K562 (cell line): ENCODE measurements at regions not wholly inside any gene's neighbourhood (a gene's known extent, or its start where the extent isn't known, plus 50 kb on each side); places are given as distances from the start of the nearest gene placed in this dataset.

Experiments
- ATAC-seq: fragments of 200-7000 bp; cut with Tn5 transposase; 3 replicates; pipeline ENCODE4 v1.9.1; 2020; ENCODE audit warnings: moderate library complexity
- BruUV-seq: library from RNA; stranded (reverse); fragments of 400-500 nt; replicated peaks from 2 replicates; lab custom pipeline; 2021; lab: Mats Ljungman, UMichigan
- CTCF ChIA-PET: fragments of 300-600 bp; formaldehyde crosslinking; extraction: SDS; loops from one replicate; lab custom pipeline; 2021; ENCODE audit warnings: low intra/inter-chr PET ratio; lab: Yijun Ruan, JAX
- POLR2A ChIA-PET: fragments of 300-600, 350-650 bp; sonication (Branson Sonifier 250); formaldehyde crosslinking; extraction: SDS; loops from one replicate; lab custom pipeline; 2021; ENCODE audit warnings: antibody characterized with exemption, inconsistent platforms; lab: Yijun Ruan, JAX
- DNase-seq, 4 experiments: peaks; one replicate each; pipeline versions ENCODE4 v3.0.0 to v3.0.0-alpha.2; 2011 to 2018; ENCODE audit warnings: low spot score in 3 of 4, mixed read lengths in 3 of 4; ENCODE audit errors: extremely low read depth in 1 of 4
- FAIRE-seq: peaks from 2 replicates; lab custom pipeline; 2011; peaks lifted over from hg19 to GRCh38; lab: Jason Lieb, UNC
- H2AFZ ChIP-seq: 2 replicates; pipeline ENCODE4 v1.6.0; 2011; ENCODE audit warnings: low read depth, low read length, control low read depth, inconsistent platforms
- H3K27ac ChIP-seq: fragments of 200-600 bp; 3 replicates; pipeline ENCODE4 v1.8.0; 2011; ENCODE audit warnings: low read depth, mild to moderate bottlenecking, control low read depth, inconsistent platforms, low read length, moderate library complexity, mixed read lengths; ENCODE audit errors: extremely low read depth
- H3K27me3 ChIP-seq, 2 experiments: fragments of 300-600 bp in 1 of 2; 2 replicates in 1 of 2; 3 replicates in 1 of 2; pipeline versions ENCODE4 v1.6.0 to v1.8.0; 2011; ENCODE audit warnings: inconsistent platforms in 2 of 2, low read length in 2 of 2, mild to moderate bottlenecking in 1 of 2, mixed read lengths in 1 of 2, moderate library complexity in 1 of 2; ENCODE audit not compliant: control insufficient read depth in 2 of 2, insufficient read depth in 2 of 2
- H3K36me3 ChIP-seq: fragments of 300-600 bp; 3 replicates; pipeline ENCODE4 v1.8.0; 2011; ENCODE audit warnings: mild to moderate bottlenecking, low read length, inconsistent platforms; ENCODE audit not compliant: control insufficient read depth, insufficient read depth
- H3K4me1 ChIP-seq, 2 experiments: fragments of 200-600 bp in 1 of 2; replicated peaks in 1 of 2; 2 replicates in 1 of 2; 3 replicates in 1 of 2; pipeline versions ENCODE4 v1.5.1 to v1.8.0; 2011; ENCODE audit warnings: inconsistent platforms in 2 of 2, low read length in 2 of 2, mild to moderate bottlenecking in 1 of 2, mixed read lengths in 1 of 2, moderate library complexity in 1 of 2; ENCODE audit not compliant: control insufficient read depth in 2 of 2, insufficient read depth in 2 of 2
- H3K4me2 ChIP-seq: 2 replicates; pipeline ENCODE4 v1.6.1; 2011; ENCODE audit warnings: low read length, control low read depth, inconsistent platforms, mixed read lengths; ENCODE audit not compliant: insufficient read depth
- H3K4me3 ChIP-seq: fragments of 200-600 bp; sonication (generic), shearing (Covaris generic); 2 replicates; pipeline ENCODE4 v1.5.1; 2016; ENCODE audit warnings: control low read depth, inconsistent platforms
- H3K79me2 ChIP-seq: fragments of 200-600 bp; 3 replicates; pipeline ENCODE4 v1.8.0; 2011; ENCODE audit warnings: low read length, inconsistent platforms; ENCODE audit not compliant: control insufficient read depth, insufficient read depth
- H3K9ac ChIP-seq, 2 experiments: 2 replicates each; pipeline versions ENCODE4 v1.6.0 to v1.6.1; 2011; ENCODE audit warnings: low read depth in 2 of 2, low read length in 2 of 2, control low read depth in 1 of 2, inconsistent platforms in 1 of 2, mild to moderate bottlenecking in 1 of 2, mixed read lengths in 1 of 2; ENCODE audit not compliant: insufficient read depth in 1 of 2
- H3K9me1 ChIP-seq: one replicate; pipeline ENCODE4 v1.6.0; 2011; ENCODE audit warnings: inconsistent platforms, mild to moderate bottlenecking, low read length, moderate library complexity; ENCODE audit not compliant: control insufficient read depth, insufficient read depth
- H3K9me3 ChIP-seq: replicated peaks from 2 replicates; pipeline ENCODE4 v1.5.1; 2011; ENCODE audit warnings: low read depth, low read length, inconsistent platforms; ENCODE audit not compliant: control insufficient read depth, insufficient read depth
- H4K20me1 ChIP-seq: replicated peaks from 2 replicates; pipeline ENCODE4 v1.6.1; 2011; ENCODE audit warnings: low read length, inconsistent platforms, mixed read lengths; ENCODE audit not compliant: control insufficient read depth, insufficient read depth
- DPF2 ChIP-seq: fragments of 450-650 bp; IDR thresholded peaks from 2 replicates; pipeline ENCODE4 v1.6.1; 2016
- HNRNPL ChIP-seq: fragments of 200-400 bp; formaldehyde crosslinking; IDR thresholded peaks from 2 replicates; pipeline ENCODE4 v1.6.1; 2017; ENCODE audit warnings: low read depth, mild to moderate bottlenecking, low read length
- MCM2 ChIP-seq: fragments of 450-650 bp; IDR thresholded peaks from 2 replicates; pipeline ENCODE4 v1.6.1; 2017; ENCODE audit warnings: low read depth, mild to moderate bottlenecking
- MYBL2 ChIP-seq, 2 experiments: fragments of 450-650 bp in 1 of 2; sonication (generic) in 1 of 2; formaldehyde crosslinking in 1 of 2; IDR thresholded peaks; 2 replicates each; pipeline versions ENCODE4 v1.6.1 to v1.8.1; 2017 to 2022; ENCODE audit warnings: borderline replicate concordance in 1 of 2, inconsistent platforms in 1 of 2, low read depth in 1 of 2, mild to moderate bottlenecking in 1 of 2, missing genetic modification reagents in 1 of 2, moderate library complexity in 1 of 2
- NCOR1 ChIP-seq: fragments of 450-650 bp; IDR thresholded peaks from 2 replicates; pipeline ENCODE4 v1.6.1; 2016; ENCODE audit warnings: mild to moderate bottlenecking, moderate library complexity
- PRMT5 ChIP-seq: sonication (generic); formaldehyde crosslinking; IDR thresholded peaks from 2 replicates; pipeline ENCODE4 v1.5.0; 2020; ENCODE audit warnings: missing genetic modification reagents
- PTRF ChIP-seq: fragments of 450-650 bp; IDR thresholded peaks from 2 replicates; pipeline ENCODE4 v1.6.1; 2016; ENCODE audit warnings: mild to moderate bottlenecking, missing genetic modification characterization, missing compliant biosample characterization
- RREB1 ChIP-seq: fragments of 250-450 bp; sonication (Bioruptor Pico); IDR thresholded peaks from 2 replicates; pipeline ENCODE4 v1.4.0; 2020
- THRB ChIP-seq: fragments of 450-650 bp; formaldehyde crosslinking; conservative IDR thresholded peaks from 2 replicates; pipeline ENCODE4 v1.4.0; 2022; ENCODE audit warnings: mild to moderate bottlenecking, missing genetic modification characterization
- ZKSCAN1 ChIP-seq: fragments of 150-350 bp; IDR thresholded peaks from 2 replicates; pipeline ENCODE4 v1.6.1; 2016; ENCODE audit warnings: low read depth, low read length
- ZNF280A ChIP-seq: fragments of 450-650 bp; IDR thresholded peaks from 2 replicates; pipeline ENCODE4 v1.6.1; 2018; ENCODE audit warnings: mild to moderate bottlenecking, low read depth; ENCODE audit not compliant: partially characterized antibody
- ZNF655 ChIP-seq: fragments of 250-450 bp; sonication (Bioruptor Pico); IDR thresholded peaks from 2 replicates; pipeline ENCODE4 v1.5.0; 2021
- WGBS: fragments of 100-300 bp; shearing (Covaris generic); methylation state at CpG from one replicate; pipeline ENCODE4 v1.1.6; 2016; ENCODE audit warnings: low coverage, mixed read lengths; ENCODE audit not compliant: insufficient coverage; ENCODE audit errors: missing lambda C conversion rate; 5-methylcytosine and 5-hydroxymethylcytosine counted together
- in situ Hi-C: fragments of 300-500 bp; cut with MboI; formaldehyde crosslinking; loops from 4 replicates; pipeline ENCODE4 v1.15.0; 2018; ENCODE audit warnings: inconsistent platforms, mixed read lengths
- intact Hi-C: fragments of 100-400 bp; cut with micrococcal nuclease; formaldehyde crosslinking; loops from 2 replicates; pipeline ENCODE4 v1.14.2; 2022

- FAIRE-seq: no peak
- Histone ChIP-seq H3K4me3 (no peak overlapping the region), H3K9me1 (no peaks in the 10 kb centered on the region), H3K9me3 (no peaks in the 10 kb centered on the region), H3K36me3 (peaks cover 13% of the 10 kb centered on the region; the same call in 2 of the 3 replicates), H3K4me1 (no peaks in the 10 kb centered on the region), H4K20me1 (no peaks in the 10 kb centered on the region), H3K4me2 (no peak overlapping the region), H3K79me2 (no peaks in the 10 kb centered on the region), H3K9ac (no peak overlapping the region; a peak in 1 of 4 replicates), H3K27ac (no peak overlapping the region), H3K27me3 (no peaks in the 10 kb centered on the region), H2AFZ (no peak overlapping the region)
- no TSS peak for BruUV-seq
- POLR2A ChIA-PET: interaction anchor here (0.6 kb wide), 1 partner anchor 180 kb away, joined by 3 read pairs; no protein-coding TSS in a partner anchor
- DNase-seq: no peak
- WGBS: 94% methylated on average over 11 of the region's 11 CpGs
- in situ Hi-C loops: no loop called here
- ATAC-seq: no peak
- intact Hi-C loops: no loop called here
- CTCF ChIA-PET: no interaction called here
- no peak for TF ChIP-seq DPF2
- no peak for TF ChIP-seq HNRNPL
- TF ChIP-seq ZNF655 (CRISPR knock-in tag): no peak
- TF ChIP-seq THRB: no peak
- TF ChIP-seq ZNF280A: no peak
- no peak for TF ChIP-seq MYBL2 (IDR thresholded peaks at IDR 0.05; ENCODE audit: low read depth)
- no peak for TF ChIP-seq MYBL2 (CRISPR knock-in tag; IDR thresholded peaks at IDR 0.05; ENCODE audit: borderline replicate concordance)
- no peak for TF ChIP-seq RREB1
- no peak for TF ChIP-seq PTRF (tag)
- TF ChIP-seq ZKSCAN1: no peak
- TF ChIP-seq MCM2: no peak
- no peak for TF ChIP-seq PRMT5 (CRISPR knock-in tag)
- TF ChIP-seq NCOR1: no peak
Measured at GRCh38 chr15:95068701-95069521, 837.5 kb downstream of the MCTP2 start.
